Esophagus muscularis mucosa (tissue), 4 donors: ENCODE measurements at regions not wholly inside any gene's neighbourhood (a gene's known extent, or its start where the extent isn't known, plus 50 kb on each side); places are given as distances from the start of the nearest gene placed in this dataset.

Source experiments
- DNase-seq: peaks from one replicate; pipeline ENCODE4 v3.0.0-alpha.2; 2017; ENCODE audit errors: extremely low spot score
- H3K27ac ChIP-seq, 4 donors: fragments of 200-600 bp; sonication (generic); replicated peaks in 1 of 4; 1 replicate in 3 of 4; 2 replicates in 1 of 4; pipeline ENCODE4 v1.5.1; 2016 to 2019; ENCODE audit warnings: mild to moderate bottlenecking in 1 of 4
- H3K27me3 ChIP-seq, 4 donors: fragments of 200-600 bp; sonication (generic); one replicate each; pipeline versions ENCODE4 v1.5.1 to v1.6.0; 2016 to 2019
- H3K36me3 ChIP-seq, 4 donors: fragments of 200-600 bp; sonication (generic); one replicate each; pipeline ENCODE4 v1.5.1; 2016 to 2019
- H3K4me1 ChIP-seq, 4 donors: fragments of 200-600 bp; sonication (generic); one replicate each; pipeline ENCODE4 v1.5.1; 2016 to 2019
- H3K4me3 ChIP-seq, 4 donors: fragments of 200-600 bp; sonication (generic); 1 replicate in 2 of 4; 2 replicates in 2 of 4; pipeline ENCODE4 v1.5.1; 2016 to 2019; ENCODE audit warnings: mild to moderate bottlenecking in 4 of 4, moderate library complexity in 1 of 4
- H3K9me3 ChIP-seq, 4 donors: fragments of 200-600 bp; sonication (generic); 1 replicate in 3 of 4; 2 replicates in 1 of 4; pipeline ENCODE4 v1.5.1; 2016 to 2019
- CTCF ChIP-seq, 3 experiments: fragments of 200-600 bp in 2 of 3; fragments of 450-650 bp in 1 of 3; sonication (generic) in 2 of 3; IDR thresholded peaks; one replicate each; pipeline ENCODE4 v1.5.1; 2017 to 2019; ENCODE audit warnings: antibody characterized with exemption in 3 of 3, mild to moderate bottlenecking in 2 of 3, moderate library complexity in 1 of 3
- EP300 ChIP-seq: sonication (generic); formaldehyde crosslinking; IDR thresholded peaks from one replicate; pipeline ENCODE4 v1.6.1; 2017; ENCODE audit warnings: antibody characterized with exemption
- POLR2A ChIP-seq: fragments of 450-650 bp; IDR thresholded peaks from one replicate; pipeline ENCODE4 v1.6.1; 2017; ENCODE audit warnings: antibody characterized with exemption, moderate library complexity, mild to moderate bottlenecking, low read depth
- POLR2AphosphoS5 ChIP-seq, 2 donors: sonication (generic); formaldehyde crosslinking; IDR thresholded peaks; one replicate each; pipeline ENCODE4 v1.6.1; 2017; ENCODE audit warnings: antibody characterized with exemption in 2 of 2
- WGBS: methylation state at CpG from one replicate; pipeline ENCODE4 v1.1.5; 2018; 5-methylcytosine and 5-hydroxymethylcytosine counted together
- intact Hi-C: fragments of 100-400 bp; cut with DNase I; formaldehyde crosslinking; loops from one replicate; pipeline ENCODE4 v1.15.1; 2023

- intact Hi-C loops, result no loop called here
- H3K9me3 ChIP-seq, result no peaks in the 10 kb centered on the region
- no peak for DNase-seq
- no peak for TF ChIP-seq POLR2AphosphoS5 (IDR thresholded peaks at IDR 0.05)
- no peaks in the 10 kb centered on the region for H3K4me1 ChIP-seq
- no peak overlapping the region for H3K27ac ChIP-seq
- H3K36me3 ChIP-seq, result no peaks in the 10 kb centered on the region
- H3K27me3 ChIP-seq, result no peaks in the 10 kb centered on the region
- H3K4me3 ChIP-seq, result no peak overlapping the region
These were observed 887.4 kb upstream of the NOVA1 start for GRCh38 chr14:27485193-27485592.

GRCh38 chr14:27506272-27506671 is 908.4 kb upstream of the NOVA1 start:
- WGBS, result no CpG with 5 or more reads among the region's 1 CpG

GRCh38 chr14:27528328-27528727 is 930.5 kb upstream of the NOVA1 start:
- Histone ChIP-seq H3K27ac (no peak overlapping the region), H3K4me3 (no peak overlapping the region), H3K9me3 (no peaks in the 10 kb centered on the region), H3K27me3 (no peaks in the 10 kb centered on the region), H3K36me3 (no peaks in the 10 kb centered on the region), H3K4me1 (no peaks in the 10 kb centered on the region)
- DNase-seq, result no peak
- WGBS, result 11% methylated on average over 1 of the region's 1 CpG
- no peak for TF ChIP-seq POLR2A
- TF ChIP-seq EP300, result no peak
- TF ChIP-seq POLR2AphosphoS5 (IDR thresholded peaks at IDR 0.05), result no peak
- peak in 1 of 3 experiments; percentile 11 for TF ChIP-seq CTCF (IDR thresholded peaks at IDR 0.05)
- intact Hi-C loops, result no loop called here

More at GRCh38 chr14:27506272-27506671, 908.4 kb upstream of the NOVA1 start:
- no peaks in the 10 kb centered on the region for H3K36me3 ChIP-seq
- DNase-seq, result no peak
- H3K4me1 ChIP-seq, result no peaks in the 10 kb centered on the region
- intact Hi-C loops, result no loop called here
- TF ChIP-seq POLR2AphosphoS5 (IDR thresholded peaks at IDR 0.05), result no peak
- no peak for TF ChIP-seq CTCF (IDR thresholded peaks at IDR 0.05)
- TF ChIP-seq POLR2A, result no peak
- TF ChIP-seq EP300, result no peak
- H3K4me3 ChIP-seq, result no peak overlapping the region
- H3K27me3 ChIP-seq, result no peaks in the 10 kb centered on the region
- H3K27ac ChIP-seq, result no peak overlapping the region
- peaks cover 0 to 10% (median 6%) of the 10 kb centered on the region in 4 donors for H3K9me3 ChIP-seq

GRCh38 chr14:27536748-27537147 is 938.9 kb upstream of the NOVA1 start:
- DNase-seq, result no peak
- H3K36me3 ChIP-seq, result no peaks in the 10 kb centered on the region
- intact Hi-C loops, result no loop called here
- no peaks in the 10 kb centered on the region for H3K4me1 ChIP-seq
- no peak overlapping the region for H3K4me3 ChIP-seq
- no peak overlapping the region for H3K27ac ChIP-seq
- WGBS, result 69% methylated on average over 3 of the region's 3 CpGs
- TF ChIP-seq CTCF (IDR thresholded peaks at IDR 0.05) (no peak), POLR2AphosphoS5 (IDR thresholded peaks at IDR 0.05) (no peak), EP300 (no peak), POLR2A (no peak)
- no peaks in the 10 kb centered on the region for H3K27me3 ChIP-seq
- no peaks in the 10 kb centered on the region for H3K9me3 ChIP-seq

- H3K36me3 ChIP-seq, result no peaks in the 10 kb centered on the region
- intact Hi-C loops, result no loop called here
- no peaks in the 10 kb centered on the region for H3K4me1 ChIP-seq
- TF ChIP-seq POLR2A (no peak), CTCF (IDR thresholded peaks at IDR 0.05) (no peak), EP300 (no peak), POLR2AphosphoS5 (IDR thresholded peaks at IDR 0.05) (no peak)
- H3K9me3 ChIP-seq, result no peaks in the 10 kb centered on the region
- no peak for DNase-seq
- peaks cover 0 to 6% (median 0%) of the 10 kb centered on the region in 4 donors for H3K27me3 ChIP-seq
- WGBS, result 59% methylated on average over 2 of the region's 2 CpGs
- H3K4me3 ChIP-seq, result no peak overlapping the region
- no peak overlapping the region for H3K27ac ChIP-seq
These were observed 948.3 kb upstream of the NOVA1 start for GRCh38 chr14:27546111-27546510.
